H9 (cell line): ENCODE measurements at regions not wholly inside any gene's neighbourhood (a gene's known extent, or its start where the extent isn't known, plus 50 kb on each side); places are given as distances from the start of the nearest gene placed in this dataset.
A peak's percentile ranks its signal among the peaks of the same experiment; 100 is the strongest.

ENCODE experiments used
- DNase-seq: peaks from one replicate; pipeline ENCODE4 v3.0.0-alpha.2; 2017
- H2AFZ ChIP-seq: one replicate; pipeline ENCODE4 v1.6.1; 2013; ENCODE audit warnings: mild to moderate bottlenecking, low read length, control low read depth, moderate library complexity
- H2AK5ac ChIP-seq: 2 replicates; pipeline ENCODE4 v1.6.1; 2013; ENCODE audit warnings: low read length, control low read depth, mixed read lengths; ENCODE audit not compliant: insufficient read length
- H2BK120ac ChIP-seq: one replicate; pipeline ENCODE4 v1.6.1; 2013; ENCODE audit warnings: low read depth, mild to moderate bottlenecking, low read length, control low read depth, inconsistent platforms; ENCODE audit not compliant: poor library complexity, severe bottlenecking
- H2BK12ac ChIP-seq: 2 replicates; pipeline ENCODE4 v1.6.1; 2013; ENCODE audit warnings: low read length, control low read depth, mixed read lengths, low read depth; ENCODE audit not compliant: insufficient read length
- H2BK15ac ChIP-seq: 2 replicates; pipeline ENCODE4 v1.6.1; 2013; ENCODE audit warnings: low read depth, low read length, control low read depth
- H2BK20ac ChIP-seq: one replicate; pipeline ENCODE4 v1.6.1; 2013; ENCODE audit warnings: low read depth, mild to moderate bottlenecking, low read length, control low read depth, inconsistent platforms; ENCODE audit not compliant: poor library complexity, severe bottlenecking
- H2BK5ac ChIP-seq: 2 replicates; pipeline ENCODE4 v1.6.1; 2013; ENCODE audit warnings: low read length, control low read depth, mixed read lengths; ENCODE audit not compliant: insufficient read length
- H3K14ac ChIP-seq: 2 replicates; pipeline ENCODE4 v1.6.1; 2013; ENCODE audit warnings: low read length, control low read depth; ENCODE audit not compliant: insufficient read depth
- H3K18ac ChIP-seq: 2 replicates; pipeline ENCODE4 v1.6.1; 2013; ENCODE audit warnings: low read depth, mild to moderate bottlenecking, mixed read lengths, low read length, control low read depth; ENCODE audit not compliant: insufficient read length
- H3K23ac ChIP-seq: 2 replicates; pipeline ENCODE4 v1.6.1; 2013; ENCODE audit warnings: low read length, control low read depth, mixed read lengths, low read depth; ENCODE audit not compliant: insufficient read length
- H3K23me2 ChIP-seq: 2 replicates; pipeline ENCODE4 v1.6.1; 2013; ENCODE audit warnings: low read depth, mild to moderate bottlenecking, mixed read lengths, low read length, control low read depth; ENCODE audit not compliant: insufficient read length, poor library complexity, severe bottlenecking
- H3K27ac ChIP-seq: 2 replicates; pipeline ENCODE4 v1.5.1; 2013; ENCODE audit warnings: low read length, control low read depth, mixed read lengths, low read depth; ENCODE audit not compliant: insufficient read length
- H3K27me3 ChIP-seq: 2 replicates; pipeline ENCODE4 v1.6.1; 2013; ENCODE audit warnings: low read length, control low read depth, inconsistent platforms; ENCODE audit not compliant: insufficient read depth
- H3K4ac ChIP-seq: 2 replicates; pipeline ENCODE4 v1.6.1; 2013; ENCODE audit warnings: low read depth, mild to moderate bottlenecking, control low read depth, inconsistent platforms, low read length, moderate library complexity
- H3K4me1 ChIP-seq: 2 replicates; pipeline ENCODE4 v1.6.1; 2013; ENCODE audit warnings: low read length, control low read depth, inconsistent platforms; ENCODE audit not compliant: insufficient read depth
- H3K4me2 ChIP-seq: 2 replicates; pipeline ENCODE4 v1.6.1; 2013; ENCODE audit warnings: low read length, control low read depth, mixed read lengths; ENCODE audit not compliant: insufficient read length, insufficient read depth
- H3K56ac ChIP-seq: 2 replicates; pipeline ENCODE4 v1.6.1; 2013; ENCODE audit warnings: low read depth, mild to moderate bottlenecking, mixed read lengths, low read length, control low read depth; ENCODE audit not compliant: insufficient read length
- H3K79me1 ChIP-seq: 2 replicates; pipeline ENCODE4 v1.6.1; 2013; ENCODE audit warnings: low read depth, mild to moderate bottlenecking, moderate library complexity, low read length, control low read depth, inconsistent platforms; ENCODE audit not compliant: insufficient read depth, poor library complexity, severe bottlenecking
- H3K79me2 ChIP-seq: 2 replicates; pipeline ENCODE4 v1.6.1; 2013; ENCODE audit warnings: low read length, control low read depth, inconsistent platforms; ENCODE audit not compliant: insufficient read depth
- H3K9ac ChIP-seq: 2 replicates; pipeline ENCODE4 v1.6.1; 2013; ENCODE audit warnings: low read length, control low read depth, mixed read lengths; ENCODE audit not compliant: insufficient read length; ENCODE audit errors: extremely low read depth
- H3K9me3 ChIP-seq: one replicate; pipeline ENCODE4 v1.6.1; 2013; ENCODE audit warnings: low read depth, low read length, inconsistent platforms; ENCODE audit not compliant: control insufficient read depth
- H3T11ph ChIP-seq: one replicate; pipeline ENCODE4 v1.6.1; 2013; ENCODE audit warnings: mild to moderate bottlenecking, low read length, control low read depth, inconsistent platforms
- H4K20me1 ChIP-seq: one replicate; pipeline ENCODE4 v1.6.1; 2013; ENCODE audit not compliant: control insufficient read depth, insufficient read length, insufficient read depth
- H4K5ac ChIP-seq: 2 replicates; pipeline ENCODE4 v1.6.1; 2013; ENCODE audit warnings: low read depth, mild to moderate bottlenecking, mixed read lengths, low read length, control low read depth; ENCODE audit not compliant: insufficient read length
- H4K8ac ChIP-seq: replicated peaks from 2 replicates; pipeline ENCODE4 v1.6.1; 2013; ENCODE audit warnings: low read length, control low read depth, mixed read lengths, low read depth; ENCODE audit not compliant: insufficient read length
- H4K91ac ChIP-seq: 2 replicates; pipeline ENCODE4 v1.6.1; 2013; ENCODE audit warnings: low read depth, mild to moderate bottlenecking, moderate library complexity, mixed read lengths, low read length, control low read depth; ENCODE audit not compliant: insufficient read length
- H3K27ac Mint-ChIP-seq, 3 experiments: 2 replicates in 2 of 3; 3 replicates in 1 of 3; pipeline ENCODE4 v1.8.0; 2020 to 2021; ENCODE audit warnings: mixed read lengths in 3 of 3, mild to moderate bottlenecking in 1 of 3, moderate library complexity in 1 of 3
- H3K27me3 Mint-ChIP-seq: 2 replicates; pipeline ENCODE4 v1.8.0; 2021; ENCODE audit warnings: low read depth, mild to moderate bottlenecking, moderate library complexity, mixed read lengths
- H3K36me3 Mint-ChIP-seq, 3 experiments: 2 replicates in 2 of 3; 3 replicates in 1 of 3; pipeline ENCODE4 v1.8.0; 2020 to 2021; ENCODE audit warnings: low read depth in 3 of 3, mixed read lengths in 3 of 3; ENCODE audit not compliant: insufficient read depth in 1 of 3
- H3K4me1 Mint-ChIP-seq, 2 experiments: 2 replicates each; pipeline ENCODE4 v1.8.0; 2020; ENCODE audit warnings: mixed read lengths in 2 of 2
- H3K4me3 Mint-ChIP-seq, 2 experiments: 2 replicates in 1 of 2; 3 replicates in 1 of 2; pipeline ENCODE4 v1.8.0; 2020 to 2021; ENCODE audit warnings: mild to moderate bottlenecking in 2 of 2, mixed read lengths in 2 of 2, moderate library complexity in 1 of 2
- H3K9me3 Mint-ChIP-seq, 2 experiments: 2 replicates in 1 of 2; 3 replicates in 1 of 2; pipeline ENCODE4 v1.8.0; 2020; ENCODE audit warnings: mild to moderate bottlenecking in 2 of 2, mixed read lengths in 2 of 2, moderate library complexity in 1 of 2
- WGBS: extraction: QIAGEN DNeasy Blood & Tissue Kit; methylation state at CpG from one replicate; pipeline ENCODE4 v1.1.7; 2013; ENCODE audit warnings: missing lambda C conversion rate, low lambda C conversion rate, mixed read lengths; ENCODE audit not compliant: insufficient read length; ENCODE audit errors: extremely low coverage; 5-methylcytosine and 5-hydroxymethylcytosine counted together
- TF ChIP-seq, protein P1 (sequence below): fragments of 200-600 bp; sonication (generic); conservative IDR thresholded peaks from 3 replicates; pipeline ENCODE4 v1.8.0; 2021; ENCODE audit warnings: antibody characterized with exemption, mild to moderate bottlenecking

DNA sequence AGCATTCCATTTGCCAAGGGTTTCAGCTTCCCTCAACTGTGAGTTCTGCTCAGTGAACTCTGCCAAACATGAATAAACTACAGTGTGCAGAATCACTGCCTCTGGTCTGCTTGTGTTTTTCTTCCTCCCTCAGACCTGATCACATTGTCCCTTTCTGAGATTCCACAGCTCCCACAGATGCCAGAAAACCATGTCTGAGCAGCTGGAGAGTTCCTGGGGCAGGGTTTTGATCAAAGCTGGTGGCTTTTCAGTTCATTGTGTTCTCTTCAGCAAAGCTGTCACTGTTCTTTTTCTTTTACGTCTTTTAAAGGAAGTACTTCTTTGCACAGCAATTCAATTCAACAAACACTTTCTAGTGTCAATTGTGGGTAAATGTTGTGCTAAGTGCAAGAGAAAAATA, 555.8 kb downstream of the RBFOX1 start:
- H3K4me2 ChIP-seq, result no peak overlapping the region
- H4K5ac ChIP-seq, result no peak overlapping the region
- H3K4me3 Mint-ChIP-seq, result no peak overlapping the region
- H2BK5ac ChIP-seq, result no peak overlapping the region
- peak overlapping the region in 1 of 3 experiments; percentile 11; a peak in 1 of 7 replicates for H3K27ac Mint-ChIP-seq
- H4K8ac ChIP-seq, result no peak overlapping the region
- H2AK5ac ChIP-seq, result no peak overlapping the region
- no peak overlapping the region for H3K4ac ChIP-seq
- no peaks in the 10 kb centered on the region for H3K79me2 ChIP-seq
- H3K27me3 ChIP-seq, result no peaks in the 10 kb centered on the region
- DNase-seq, result no peak
- H3K14ac ChIP-seq, result no peak overlapping the region
- no peaks in the 10 kb centered on the region for H3K23me2 ChIP-seq
- no peak overlapping the region for H3T11ph ChIP-seq
- H3K9me3 Mint-ChIP-seq, result no peaks in the 10 kb centered on the region
- H3K27ac ChIP-seq, result no peak overlapping the region
- H2BK15ac ChIP-seq, result no peak overlapping the region
- H3K4me1 ChIP-seq, result no peaks in the 10 kb centered on the region
- no CpG with 5 or more reads among the region's 1 CpG for WGBS
- H2BK20ac ChIP-seq, result no peak overlapping the region
- H3K9me3 ChIP-seq, result no peaks in the 10 kb centered on the region
- peaks cover 0 to 7% of the 10 kb centered on the region in 2 experiments; a peak in 2 of 4 replicates for H3K4me1 Mint-ChIP-seq
- no peak overlapping the region for H3K23ac ChIP-seq
- no peaks in the 10 kb centered on the region for H3K36me3 Mint-ChIP-seq
- H4K91ac ChIP-seq, result no peak overlapping the region
- H2BK120ac ChIP-seq, result no peak overlapping the region
- no peak overlapping the region for H2AFZ ChIP-seq
- H4K20me1 ChIP-seq, result no peaks in the 10 kb centered on the region
- no peaks in the 10 kb centered on the region for H3K79me1 ChIP-seq
- no peak overlapping the region for H2BK12ac ChIP-seq
- H3K18ac ChIP-seq, result no peak overlapping the region
- TF ChIP-seq, protein P1, sequence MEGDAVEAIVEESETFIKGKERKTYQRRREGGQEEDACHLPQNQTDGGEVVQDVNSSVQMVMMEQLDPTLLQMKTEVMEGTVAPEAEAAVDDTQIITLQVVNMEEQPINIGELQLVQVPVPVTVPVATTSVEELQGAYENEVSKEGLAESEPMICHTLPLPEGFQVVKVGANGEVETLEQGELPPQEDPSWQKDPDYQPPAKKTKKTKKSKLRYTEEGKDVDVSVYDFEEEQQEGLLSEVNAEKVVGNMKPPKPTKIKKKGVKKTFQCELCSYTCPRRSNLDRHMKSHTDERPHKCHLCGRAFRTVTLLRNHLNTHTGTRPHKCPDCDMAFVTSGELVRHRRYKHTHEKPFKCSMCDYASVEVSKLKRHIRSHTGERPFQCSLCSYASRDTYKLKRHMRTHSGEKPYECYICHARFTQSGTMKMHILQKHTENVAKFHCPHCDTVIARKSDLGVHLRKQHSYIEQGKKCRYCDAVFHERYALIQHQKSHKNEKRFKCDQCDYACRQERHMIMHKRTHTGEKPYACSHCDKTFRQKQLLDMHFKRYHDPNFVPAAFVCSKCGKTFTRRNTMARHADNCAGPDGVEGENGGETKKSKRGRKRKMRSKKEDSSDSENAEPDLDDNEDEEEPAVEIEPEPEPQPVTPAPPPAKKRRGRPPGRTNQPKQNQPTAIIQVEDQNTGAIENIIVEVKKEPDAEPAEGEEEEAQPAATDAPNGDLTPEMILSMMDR, result no peak
- no peak overlapping the region for H3K56ac ChIP-seq
- 0 out of 2 replicates have a peak, but pooled peaks cover 1% of the 10 kb centered on the region for H3K27me3 Mint-ChIP-seq
- no peak overlapping the region for H3K9ac ChIP-seq
